ENCODE measurements at regions not wholly inside any gene's neighbourhood (a gene's known extent, or its start where the extent isn't known, plus 50 kb on each side); places are given as distances from the start of the nearest gene placed in this dataset.

DNA sequence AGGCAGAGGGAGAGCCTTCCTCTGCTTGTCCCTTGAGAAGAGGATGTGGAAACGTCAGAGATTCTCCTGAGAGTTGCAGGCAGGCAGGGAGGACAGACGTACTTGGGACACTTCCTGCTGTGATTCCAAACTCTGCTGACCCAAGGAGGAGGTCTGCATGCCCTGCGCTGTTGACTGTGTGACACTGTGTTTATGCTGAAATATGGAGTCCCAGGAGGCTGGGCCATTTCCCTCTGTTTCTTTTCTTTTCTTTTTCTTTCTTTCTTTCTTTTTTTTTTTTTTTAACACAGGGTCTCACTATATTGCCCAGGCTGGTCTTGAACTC lies 63.5 kb upstream of the BHLHE23 start (continued):
- TF ChIP-seq, protein P1, sequence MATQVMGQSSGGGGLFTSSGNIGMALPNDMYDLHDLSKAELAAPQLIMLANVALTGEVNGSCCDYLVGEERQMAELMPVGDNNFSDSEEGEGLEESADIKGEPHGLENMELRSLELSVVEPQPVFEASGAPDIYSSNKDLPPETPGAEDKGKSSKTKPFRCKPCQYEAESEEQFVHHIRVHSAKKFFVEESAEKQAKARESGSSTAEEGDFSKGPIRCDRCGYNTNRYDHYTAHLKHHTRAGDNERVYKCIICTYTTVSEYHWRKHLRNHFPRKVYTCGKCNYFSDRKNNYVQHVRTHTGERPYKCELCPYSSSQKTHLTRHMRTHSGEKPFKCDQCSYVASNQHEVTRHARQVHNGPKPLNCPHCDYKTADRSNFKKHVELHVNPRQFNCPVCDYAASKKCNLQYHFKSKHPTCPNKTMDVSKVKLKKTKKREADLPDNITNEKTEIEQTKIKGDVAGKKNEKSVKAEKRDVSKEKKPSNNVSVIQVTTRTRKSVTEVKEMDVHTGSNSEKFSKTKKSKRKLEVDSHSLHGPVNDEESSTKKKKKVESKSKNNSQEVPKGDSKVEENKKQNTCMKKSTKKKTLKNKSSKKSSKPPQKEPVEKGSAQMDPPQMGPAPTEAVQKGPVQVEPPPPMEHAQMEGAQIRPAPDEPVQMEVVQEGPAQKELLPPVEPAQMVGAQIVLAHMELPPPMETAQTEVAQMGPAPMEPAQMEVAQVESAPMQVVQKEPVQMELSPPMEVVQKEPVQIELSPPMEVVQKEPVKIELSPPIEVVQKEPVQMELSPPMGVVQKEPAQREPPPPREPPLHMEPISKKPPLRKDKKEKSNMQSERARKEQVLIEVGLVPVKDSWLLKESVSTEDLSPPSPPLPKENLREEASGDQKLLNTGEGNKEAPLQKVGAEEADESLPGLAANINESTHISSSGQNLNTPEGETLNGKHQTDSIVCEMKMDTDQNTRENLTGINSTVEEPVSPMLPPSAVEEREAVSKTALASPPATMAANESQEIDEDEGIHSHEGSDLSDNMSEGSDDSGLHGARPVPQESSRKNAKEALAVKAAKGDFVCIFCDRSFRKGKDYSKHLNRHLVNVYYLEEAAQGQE (IDR thresholded peaks at IDR 0.05; ENCODE audit: low read depth, low read length): no peak

DNA sequence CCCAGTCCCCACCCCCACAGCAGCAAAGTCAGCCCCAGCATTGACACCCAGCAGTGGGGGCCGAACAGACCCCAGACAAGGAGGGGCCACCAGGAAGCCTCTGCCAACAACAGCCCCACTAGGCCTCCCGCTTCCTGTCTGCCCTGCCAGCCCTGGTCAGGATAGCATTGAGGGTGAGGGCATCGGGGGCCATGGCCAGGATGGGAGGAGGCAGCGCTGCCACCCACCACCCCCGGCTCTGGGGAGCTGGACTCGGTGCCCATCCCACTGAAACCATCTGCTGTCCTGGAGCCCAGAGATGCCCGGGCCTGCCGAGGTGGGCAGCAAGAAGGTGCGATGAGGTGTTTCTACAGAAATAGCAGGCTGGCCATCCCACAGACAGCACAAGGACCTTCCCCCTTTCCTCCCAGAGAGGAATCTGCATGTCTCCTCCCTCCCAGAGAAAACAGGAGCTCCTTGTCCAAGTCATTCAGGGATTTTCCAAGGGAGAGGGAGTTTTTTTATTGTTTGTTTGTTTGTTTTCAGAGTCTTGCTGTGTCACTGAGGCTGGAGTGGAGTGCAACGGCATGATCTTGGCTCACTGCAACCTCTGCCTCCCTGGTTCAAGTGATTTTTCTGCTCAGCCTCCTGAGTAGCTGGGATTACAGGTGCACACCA lies 62.1 kb upstream of the BHLHE23 start:
- H3K27me3 ChIP-seq (ENCODE audit: insufficient read depth): peaks cover 17% of the 10 kb centered on the region; the same call in 1 of the 2 replicates
- WGBS (ENCODE audit: low lambda C conversion rate): 68% methylated on average over 6 of the region's 10 CpGs

More for the DNA sequence above, 62.1 kb upstream of the BHLHE23 start:
- POLR2A ChIA-PET: no interaction called here
- Histone ChIP-seq H3K4me3 (ENCODE audit: low read depth in 2 of 2, low read length in 1 of 2) (no peak overlapping the region), H3K4me1 (ENCODE audit: control insufficient read depth in 1 of 2, insufficient read depth in 2 of 2, low read depth in 1 of 2, low read length in 1 of 2) (peaks cover 0 to 5% of the 10 kb centered on the region in 2 experiments; a peak in 1 of 4 replicates), H3K36me3 (replicated peaks in 1 of 2; ENCODE audit: control insufficient read depth in 1 of 2, insufficient read depth in 2 of 2, low read length in 1 of 2) (no peaks in the 10 kb centered on the region), H3K9me2 (no peaks in the 10 kb centered on the region), H3K27ac (ENCODE audit: low read depth in 2 of 2, low read length in 1 of 2) (no peak overlapping the region), H3K9me3 (no peaks in the 10 kb centered on the region), H4K20me1 (ENCODE audit: insufficient read depth) (0 out of 2 replicates have a peak, but pooled peaks cover 3% of the 10 kb centered on the region), H3K4me2 (no peak overlapping the region), H3K9ac (no peak overlapping the region), H3K79me2 (ENCODE audit: insufficient read depth) (no peaks in the 10 kb centered on the region), H3F3A (replicated peaks; ENCODE audit: insufficient read depth) (no peaks in the 10 kb centered on the region), H2AFZ (ENCODE audit: low read depth) (no peak overlapping the region)
- TF ChIP-seq ELF1 (IDR thresholded peaks at IDR 0.05) (no peak), JUND (IDR thresholded peaks at IDR 0.05) (no peak), TAF1 (IDR thresholded peaks at IDR 0.05; ENCODE audit: borderline replicate concordance, low read depth, low read length) (no peak), RFX5 (IDR thresholded peaks at IDR 0.05; ENCODE audit: low read length) (no peak), EP300 (IDR thresholded peaks at IDR 0.05; ENCODE audit: borderline replicate concordance in 1 of 2, low read depth in 1 of 2, low read length in 1 of 2) (no peak)
- TF ChIP-seq, protein P2, sequence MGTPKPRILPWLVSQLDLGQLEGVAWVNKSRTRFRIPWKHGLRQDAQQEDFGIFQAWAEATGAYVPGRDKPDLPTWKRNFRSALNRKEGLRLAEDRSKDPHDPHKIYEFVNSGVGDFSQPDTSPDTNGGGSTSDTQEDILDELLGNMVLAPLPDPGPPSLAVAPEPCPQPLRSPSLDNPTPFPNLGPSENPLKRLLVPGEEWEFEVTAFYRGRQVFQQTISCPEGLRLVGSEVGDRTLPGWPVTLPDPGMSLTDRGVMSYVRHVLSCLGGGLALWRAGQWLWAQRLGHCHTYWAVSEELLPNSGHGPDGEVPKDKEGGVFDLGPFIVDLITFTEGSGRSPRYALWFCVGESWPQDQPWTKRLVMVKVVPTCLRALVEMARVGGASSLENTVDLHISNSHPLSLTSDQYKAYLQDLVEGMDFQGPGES (IDR thresholded peaks at IDR 0.05; ENCODE audit: low read depth, low read length): no peak
- TF ChIP-seq, protein P3, sequence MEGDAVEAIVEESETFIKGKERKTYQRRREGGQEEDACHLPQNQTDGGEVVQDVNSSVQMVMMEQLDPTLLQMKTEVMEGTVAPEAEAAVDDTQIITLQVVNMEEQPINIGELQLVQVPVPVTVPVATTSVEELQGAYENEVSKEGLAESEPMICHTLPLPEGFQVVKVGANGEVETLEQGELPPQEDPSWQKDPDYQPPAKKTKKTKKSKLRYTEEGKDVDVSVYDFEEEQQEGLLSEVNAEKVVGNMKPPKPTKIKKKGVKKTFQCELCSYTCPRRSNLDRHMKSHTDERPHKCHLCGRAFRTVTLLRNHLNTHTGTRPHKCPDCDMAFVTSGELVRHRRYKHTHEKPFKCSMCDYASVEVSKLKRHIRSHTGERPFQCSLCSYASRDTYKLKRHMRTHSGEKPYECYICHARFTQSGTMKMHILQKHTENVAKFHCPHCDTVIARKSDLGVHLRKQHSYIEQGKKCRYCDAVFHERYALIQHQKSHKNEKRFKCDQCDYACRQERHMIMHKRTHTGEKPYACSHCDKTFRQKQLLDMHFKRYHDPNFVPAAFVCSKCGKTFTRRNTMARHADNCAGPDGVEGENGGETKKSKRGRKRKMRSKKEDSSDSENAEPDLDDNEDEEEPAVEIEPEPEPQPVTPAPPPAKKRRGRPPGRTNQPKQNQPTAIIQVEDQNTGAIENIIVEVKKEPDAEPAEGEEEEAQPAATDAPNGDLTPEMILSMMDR (IDR thresholded peaks at IDR 0.05): no peak
- TF ChIP-seq, protein P4, sequence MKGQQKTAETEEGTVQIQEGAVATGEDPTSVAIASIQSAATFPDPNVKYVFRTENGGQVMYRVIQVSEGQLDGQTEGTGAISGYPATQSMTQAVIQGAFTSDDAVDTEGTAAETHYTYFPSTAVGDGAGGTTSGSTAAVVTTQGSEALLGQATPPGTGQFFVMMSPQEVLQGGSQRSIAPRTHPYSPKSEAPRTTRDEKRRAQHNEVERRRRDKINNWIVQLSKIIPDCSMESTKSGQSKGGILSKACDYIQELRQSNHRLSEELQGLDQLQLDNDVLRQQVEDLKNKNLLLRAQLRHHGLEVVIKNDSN (IDR thresholded peaks at IDR 0.05; ENCODE audit: borderline replicate concordance, low read depth): no peak
- CTCF ChIA-PET: interaction anchor here (0.6 to 5.7 kb wide), 2 partner anchors 13 to 111 kb away, joined by 3 to 36 read pairs; no protein-coding TSS in a partner anchor
- no peak for DNase-seq

Measured in SK-N-SH (cell line).